ENCODE measurements at regions not wholly inside any gene's neighbourhood (a gene's known extent, or its start where the extent isn't known, plus 50 kb on each side); places are given as distances from the start of the nearest gene placed in this dataset.

- H3K9me2 ChIP-seq (replicated peaks; ENCODE audit: insufficient read depth, low read length) = no peaks in the 10 kb centered on the region
- H3F3A ChIP-seq (ENCODE audit: insufficient read depth) = no peaks in the 10 kb centered on the region
- no peak overlapping the region for H3K27ac ChIP-seq (ENCODE audit: low read depth, low read length)
- H3K9ac ChIP-seq (ENCODE audit: low read length) = no peak overlapping the region
- H3K9me3 ChIP-seq (ENCODE audit: insufficient read depth, low read length) = no peaks in the 10 kb centered on the region
- TF ChIP-seq, protein P1, sequence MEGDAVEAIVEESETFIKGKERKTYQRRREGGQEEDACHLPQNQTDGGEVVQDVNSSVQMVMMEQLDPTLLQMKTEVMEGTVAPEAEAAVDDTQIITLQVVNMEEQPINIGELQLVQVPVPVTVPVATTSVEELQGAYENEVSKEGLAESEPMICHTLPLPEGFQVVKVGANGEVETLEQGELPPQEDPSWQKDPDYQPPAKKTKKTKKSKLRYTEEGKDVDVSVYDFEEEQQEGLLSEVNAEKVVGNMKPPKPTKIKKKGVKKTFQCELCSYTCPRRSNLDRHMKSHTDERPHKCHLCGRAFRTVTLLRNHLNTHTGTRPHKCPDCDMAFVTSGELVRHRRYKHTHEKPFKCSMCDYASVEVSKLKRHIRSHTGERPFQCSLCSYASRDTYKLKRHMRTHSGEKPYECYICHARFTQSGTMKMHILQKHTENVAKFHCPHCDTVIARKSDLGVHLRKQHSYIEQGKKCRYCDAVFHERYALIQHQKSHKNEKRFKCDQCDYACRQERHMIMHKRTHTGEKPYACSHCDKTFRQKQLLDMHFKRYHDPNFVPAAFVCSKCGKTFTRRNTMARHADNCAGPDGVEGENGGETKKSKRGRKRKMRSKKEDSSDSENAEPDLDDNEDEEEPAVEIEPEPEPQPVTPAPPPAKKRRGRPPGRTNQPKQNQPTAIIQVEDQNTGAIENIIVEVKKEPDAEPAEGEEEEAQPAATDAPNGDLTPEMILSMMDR (IDR thresholded peaks at IDR 0.05; ENCODE audit: insufficient read depth, low read length, poor library complexity, severe bottlenecking) = no peak
- TF ChIP-seq EZH2phosphoT487 (conservative IDR thresholded peaks at IDR 0.05; ENCODE audit: low read length) = no peak
- no peaks in the 10 kb centered on the region for H3K36me3 ChIP-seq (ENCODE audit: low read length)
- no peak overlapping the region for H3K4me2 ChIP-seq (ENCODE audit: low read depth, low read length, poor library complexity, severe bottlenecking)
- H3K27me3 ChIP-seq (ENCODE audit: low read length) = no peaks in the 10 kb centered on the region
- H2AFZ ChIP-seq (ENCODE audit: low read depth, low read length, severe bottlenecking) = no peak overlapping the region
- no peaks in the 10 kb centered on the region for H4K20me1 ChIP-seq (ENCODE audit: low read depth, low read length)
- no peaks in the 10 kb centered on the region for H3K79me2 ChIP-seq (ENCODE audit: insufficient read depth, low read length)
- H3K4me3 ChIP-seq (ENCODE audit: insufficient read depth, low read length, poor library complexity, severe bottlenecking) = no peak overlapping the region
These were observed 217.3 kb upstream of the PREP start for GRCh38 chr6:105619971-105620741.

DNA sequence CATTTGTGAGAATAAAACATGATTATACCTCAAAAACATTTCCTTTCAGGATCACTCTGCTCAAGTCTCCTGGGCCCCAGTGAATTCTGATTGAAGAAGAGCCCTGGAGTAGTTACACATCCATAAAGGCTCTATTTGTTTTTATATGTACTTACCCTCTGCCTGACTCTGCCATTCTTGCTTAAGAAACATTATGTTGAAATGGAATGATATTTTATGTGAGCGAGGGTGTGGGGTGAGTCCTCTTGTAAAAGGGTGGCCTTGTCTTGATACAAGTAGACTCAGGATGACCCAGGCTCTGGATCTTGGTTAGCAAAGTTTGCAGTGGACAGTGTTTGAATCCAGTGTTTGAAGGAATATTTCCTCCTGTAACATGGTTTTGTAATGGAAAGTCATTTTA, 215.4 kb upstream of the PREP start:
- H3K36me3 ChIP-seq (ENCODE audit: low read length) = no peaks in the 10 kb centered on the region
- no peaks in the 10 kb centered on the region for H3K9me2 ChIP-seq (replicated peaks; ENCODE audit: insufficient read depth, low read length)
- H3K9me3 ChIP-seq (ENCODE audit: insufficient read depth, low read length) = no peaks in the 10 kb centered on the region
- TF ChIP-seq EZH2phosphoT487 (conservative IDR thresholded peaks at IDR 0.05; ENCODE audit: low read length) = no peak
- H3K27ac ChIP-seq (ENCODE audit: low read depth, low read length) = no peak overlapping the region
- H3K9ac ChIP-seq (ENCODE audit: low read length) = no peak overlapping the region
- no peaks in the 10 kb centered on the region for H3K79me2 ChIP-seq (ENCODE audit: insufficient read depth, low read length)
- H2AFZ ChIP-seq (ENCODE audit: low read depth, low read length, severe bottlenecking) = no peak overlapping the region
- H3K4me2 ChIP-seq (ENCODE audit: low read depth, low read length, poor library complexity, severe bottlenecking) = no peak overlapping the region
- H3K27me3 ChIP-seq (ENCODE audit: low read length) = no peaks in the 10 kb centered on the region
- no peaks in the 10 kb centered on the region for H4K20me1 ChIP-seq (ENCODE audit: low read depth, low read length)
- no peaks in the 10 kb centered on the region for H3F3A ChIP-seq (ENCODE audit: insufficient read depth)
- H3K4me3 ChIP-seq (ENCODE audit: insufficient read depth, low read length, poor library complexity, severe bottlenecking) = no peak overlapping the region

GRCh38 chr6:105616521-105616920, 213.6 kb upstream of the PREP start:
- Histone ChIP-seq H3K4me3 (ENCODE audit: insufficient read depth, low read length, poor library complexity, severe bottlenecking) (no peak overlapping the region), H3K27me3 (ENCODE audit: low read length) (no peaks in the 10 kb centered on the region), H3K9me2 (replicated peaks; ENCODE audit: insufficient read depth, low read length) (no peaks in the 10 kb centered on the region), H4K20me1 (ENCODE audit: low read depth, low read length) (no peaks in the 10 kb centered on the region), H2AFZ (ENCODE audit: low read depth, low read length, severe bottlenecking) (no peak overlapping the region), H3K9ac (ENCODE audit: low read length) (no peak overlapping the region), H3K36me3 (ENCODE audit: low read length) (no peaks in the 10 kb centered on the region), H3K27ac (ENCODE audit: low read depth, low read length) (no peak overlapping the region), H3K4me2 (ENCODE audit: low read depth, low read length, poor library complexity, severe bottlenecking) (no peak overlapping the region), H3F3A (ENCODE audit: insufficient read depth) (no peaks in the 10 kb centered on the region), H3K9me3 (ENCODE audit: insufficient read depth, low read length) (no peaks in the 10 kb centered on the region), H3K79me2 (ENCODE audit: insufficient read depth, low read length) (no peaks in the 10 kb centered on the region)
- TF ChIP-seq EZH2phosphoT487 (conservative IDR thresholded peaks at IDR 0.05; ENCODE audit: low read length) = no peak
- TF ChIP-seq, protein P1 (IDR thresholded peaks at IDR 0.05; ENCODE audit: insufficient read depth, low read length, poor library complexity, severe bottlenecking) = no peak

DNA sequence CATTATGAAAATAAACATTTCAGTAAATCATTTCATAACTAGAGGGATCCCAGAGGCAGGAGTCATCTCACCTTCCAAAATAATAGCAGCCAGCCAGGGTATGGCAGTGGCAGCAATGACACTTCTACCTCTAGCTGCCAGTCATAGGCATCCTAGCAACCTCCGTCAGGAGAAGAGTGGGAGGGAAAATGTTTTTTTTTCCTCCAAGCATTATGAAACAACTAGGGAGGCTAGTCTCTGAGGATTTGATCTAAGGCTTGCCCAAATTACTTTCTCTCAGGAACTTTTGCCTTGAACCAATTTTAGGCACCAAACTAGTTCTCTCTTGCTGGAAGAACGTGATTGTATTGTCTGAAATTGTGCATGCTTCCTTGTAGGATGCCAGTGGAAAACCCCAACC, 208.7 kb upstream of the PREP start:
- Histone ChIP-seq H3K27ac (ENCODE audit: low read depth, low read length) (no peak overlapping the region), H2AFZ (ENCODE audit: low read depth, low read length, severe bottlenecking) (no peak overlapping the region), H4K20me1 (ENCODE audit: low read depth, low read length) (no peaks in the 10 kb centered on the region), H3K27me3 (ENCODE audit: low read length) (no peaks in the 10 kb centered on the region), H3K9me2 (replicated peaks; ENCODE audit: insufficient read depth, low read length) (no peaks in the 10 kb centered on the region), H3K4me2 (ENCODE audit: low read depth, low read length, poor library complexity, severe bottlenecking) (no peak overlapping the region), H3K36me3 (ENCODE audit: low read length) (no peaks in the 10 kb centered on the region), H3K9me3 (ENCODE audit: insufficient read depth, low read length) (no peaks in the 10 kb centered on the region), H3K4me3 (ENCODE audit: insufficient read depth, low read length, poor library complexity, severe bottlenecking) (no peak overlapping the region), H3F3A (ENCODE audit: insufficient read depth) (no peaks in the 10 kb centered on the region), H3K79me2 (ENCODE audit: insufficient read depth, low read length) (no peaks in the 10 kb centered on the region), H3K9ac (ENCODE audit: low read length) (no peak overlapping the region)
- TF ChIP-seq EZH2phosphoT487 (conservative IDR thresholded peaks at IDR 0.05; ENCODE audit: low read length) = no peak
- TF ChIP-seq, protein P1 (IDR thresholded peaks at IDR 0.05; ENCODE audit: insufficient read depth, low read length, poor library complexity, severe bottlenecking) = no peak
